ENCODE measurements at regions not wholly inside any gene's neighbourhood (a gene's known extent, or its start where the extent isn't known, plus 50 kb on each side); places are given as distances from the start of the nearest gene placed in this dataset.

DNA sequence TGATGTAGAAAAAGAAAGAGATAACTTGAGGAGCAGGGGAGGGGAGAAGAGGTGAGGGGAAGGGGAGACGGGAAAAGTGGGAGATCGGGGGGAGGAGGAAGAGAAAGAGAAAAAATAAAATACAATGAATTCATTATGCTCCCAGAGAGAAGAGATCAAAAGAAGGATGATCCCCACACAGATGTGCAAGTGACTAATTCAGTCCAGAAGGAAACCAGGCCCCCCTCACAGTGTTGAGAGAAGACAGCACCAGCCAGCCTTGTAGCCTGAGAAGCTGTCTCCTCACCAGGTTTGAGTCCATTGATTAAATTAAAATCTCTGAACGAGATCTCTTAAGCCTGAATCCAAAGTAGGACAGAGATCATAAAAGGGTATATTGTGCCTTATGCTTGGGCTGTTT lies 333.7 kb upstream of the NBEA start:
- Histone ChIP-seq H3K9me3 (ENCODE audit: control insufficient read depth in 4 of 4, low read length in 3 of 4) (no peaks in the 10 kb centered on the region), H3K9ac (ENCODE audit: low read depth in 1 of 2, low read length in 2 of 2) (no peak overlapping the region), H3K4me1 (ENCODE audit: control insufficient read depth in 4 of 4, insufficient read depth in 4 of 4, low read length in 3 of 4) (no peaks in the 10 kb centered on the region), H3K36me3 (ENCODE audit: control insufficient read depth in 4 of 4, insufficient read depth in 3 of 4, low read depth in 1 of 4, low read length in 3 of 4) (no peaks in the 10 kb centered on the region), H3K27me3 (ENCODE audit: control insufficient read depth in 4 of 4, insufficient read depth in 4 of 4, low read length in 3 of 4) (peaks cover 0 to 2% (median 0%) of the 10 kb centered on the region in 4 donors), H3K4me3 (ENCODE audit: low read depth in 1 of 3, low read length in 3 of 3) (no peak overlapping the region), H3K27ac (ENCODE audit: low read depth in 1 of 2, low read length in 2 of 2) (no peak overlapping the region)
- WGBS: 79% methylated on average over 3 of the region's 3 CpGs
- TF ChIP-seq, protein P1, sequence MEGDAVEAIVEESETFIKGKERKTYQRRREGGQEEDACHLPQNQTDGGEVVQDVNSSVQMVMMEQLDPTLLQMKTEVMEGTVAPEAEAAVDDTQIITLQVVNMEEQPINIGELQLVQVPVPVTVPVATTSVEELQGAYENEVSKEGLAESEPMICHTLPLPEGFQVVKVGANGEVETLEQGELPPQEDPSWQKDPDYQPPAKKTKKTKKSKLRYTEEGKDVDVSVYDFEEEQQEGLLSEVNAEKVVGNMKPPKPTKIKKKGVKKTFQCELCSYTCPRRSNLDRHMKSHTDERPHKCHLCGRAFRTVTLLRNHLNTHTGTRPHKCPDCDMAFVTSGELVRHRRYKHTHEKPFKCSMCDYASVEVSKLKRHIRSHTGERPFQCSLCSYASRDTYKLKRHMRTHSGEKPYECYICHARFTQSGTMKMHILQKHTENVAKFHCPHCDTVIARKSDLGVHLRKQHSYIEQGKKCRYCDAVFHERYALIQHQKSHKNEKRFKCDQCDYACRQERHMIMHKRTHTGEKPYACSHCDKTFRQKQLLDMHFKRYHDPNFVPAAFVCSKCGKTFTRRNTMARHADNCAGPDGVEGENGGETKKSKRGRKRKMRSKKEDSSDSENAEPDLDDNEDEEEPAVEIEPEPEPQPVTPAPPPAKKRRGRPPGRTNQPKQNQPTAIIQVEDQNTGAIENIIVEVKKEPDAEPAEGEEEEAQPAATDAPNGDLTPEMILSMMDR (IDR thresholded peaks at IDR 0.05; ENCODE audit: low read depth, low read length, missing input control): no peak
- TF ChIP-seq RAD21 (IDR thresholded peaks at IDR 0.05) (no peak), HNF4G (IDR thresholded peaks at IDR 0.05) (no peak), EGR1 (IDR thresholded peaks at IDR 0.05; ENCODE audit: low read depth in 2 of 2) (no peak), NR2F2 (IDR thresholded peaks at IDR 0.05) (no peak), TAF1 (conservative IDR thresholded peaks at IDR 0.05) (no peak), JUND (IDR thresholded peaks at IDR 0.05) (no peak)
- TF ChIP-seq, protein P2, sequence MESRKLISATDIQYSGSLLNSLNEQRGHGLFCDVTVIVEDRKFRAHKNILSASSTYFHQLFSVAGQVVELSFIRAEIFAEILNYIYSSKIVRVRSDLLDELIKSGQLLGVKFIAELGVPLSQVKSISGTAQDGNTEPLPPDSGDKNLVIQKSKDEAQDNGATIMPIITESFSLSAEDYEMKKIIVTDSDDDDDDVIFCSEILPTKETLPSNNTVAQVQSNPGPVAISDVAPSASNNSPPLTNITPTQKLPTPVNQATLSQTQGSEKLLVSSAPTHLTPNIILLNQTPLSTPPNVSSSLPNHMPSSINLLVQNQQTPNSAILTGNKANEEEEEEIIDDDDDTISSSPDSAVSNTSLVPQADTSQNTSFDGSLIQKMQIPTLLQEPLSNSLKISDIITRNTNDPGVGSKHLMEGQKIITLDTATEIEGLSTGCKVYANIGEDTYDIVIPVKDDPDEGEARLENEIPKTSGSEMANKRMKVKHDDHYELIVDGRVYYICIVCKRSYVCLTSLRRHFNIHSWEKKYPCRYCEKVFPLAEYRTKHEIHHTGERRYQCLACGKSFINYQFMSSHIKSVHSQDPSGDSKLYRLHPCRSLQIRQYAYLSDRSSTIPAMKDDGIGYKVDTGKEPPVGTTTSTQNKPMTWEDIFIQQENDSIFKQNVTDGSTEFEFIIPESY (IDR thresholded peaks at IDR 0.05): no peak
- DNase-seq (ENCODE audit: low spot score): no peak

GRCh38 chr13:34611671-34612070 lies 330.4 kb upstream of the NBEA start:
- H3K27me3 ChIP-seq (ENCODE audit: control insufficient read depth in 4 of 4, insufficient read depth in 4 of 4, low read length in 3 of 4): peaks cover 0 to 2% (median 0%) of the 10 kb centered on the region in 4 donors
- TF ChIP-seq RAD21 (IDR thresholded peaks at IDR 0.05) (no peak), HNF4G (IDR thresholded peaks at IDR 0.05) (no peak), YY1 (IDR thresholded peaks at IDR 0.05) (no peak), SP1 (IDR thresholded peaks at IDR 0.05) (no peak), JUND (IDR thresholded peaks at IDR 0.05) (no peak), EGR1 (IDR thresholded peaks at IDR 0.05; ENCODE audit: low read depth in 2 of 2) (no peak), FOXA2 (IDR thresholded peaks at IDR 0.05) (no peak), RXRA (IDR thresholded peaks at IDR 0.05) (no peak), FOXA1 (IDR thresholded peaks at IDR 0.05) (no peak)
- TF ChIP-seq, protein P3, sequence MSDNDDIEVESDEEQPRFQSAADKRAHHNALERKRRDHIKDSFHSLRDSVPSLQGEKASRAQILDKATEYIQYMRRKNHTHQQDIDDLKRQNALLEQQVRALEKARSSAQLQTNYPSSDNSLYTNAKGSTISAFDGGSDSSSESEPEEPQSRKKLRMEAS (IDR thresholded peaks at IDR 0.05): no peak
- TF ChIP-seq, protein P4, sequence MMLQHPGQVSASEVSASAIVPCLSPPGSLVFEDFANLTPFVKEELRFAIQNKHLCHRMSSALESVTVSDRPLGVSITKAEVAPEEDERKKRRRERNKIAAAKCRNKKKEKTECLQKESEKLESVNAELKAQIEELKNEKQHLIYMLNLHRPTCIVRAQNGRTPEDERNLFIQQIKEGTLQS (IDR thresholded peaks at IDR 0.05): no peak
- 87% methylated on average over 1 of the region's 1 CpG for WGBS
- H3K4me1 ChIP-seq (ENCODE audit: control insufficient read depth in 4 of 4, insufficient read depth in 4 of 4, low read length in 3 of 4): no peaks in the 10 kb centered on the region
- no peak overlapping the region for H3K27ac ChIP-seq (ENCODE audit: low read depth in 1 of 2, low read length in 2 of 2)
- H3K36me3 ChIP-seq (ENCODE audit: control insufficient read depth in 4 of 4, insufficient read depth in 3 of 4, low read depth in 1 of 4, low read length in 3 of 4): no peaks in the 10 kb centered on the region
- DNase-seq (ENCODE audit: low spot score): no peak
- H3K9ac ChIP-seq (ENCODE audit: low read depth in 1 of 2, low read length in 2 of 2): no peak overlapping the region
- H3K4me3 ChIP-seq (ENCODE audit: low read depth in 1 of 3, low read length in 3 of 3): no peak overlapping the region
- no peaks in the 10 kb centered on the region for H3K9me3 ChIP-seq (ENCODE audit: control insufficient read depth in 4 of 4, low read length in 3 of 4)

DNA sequence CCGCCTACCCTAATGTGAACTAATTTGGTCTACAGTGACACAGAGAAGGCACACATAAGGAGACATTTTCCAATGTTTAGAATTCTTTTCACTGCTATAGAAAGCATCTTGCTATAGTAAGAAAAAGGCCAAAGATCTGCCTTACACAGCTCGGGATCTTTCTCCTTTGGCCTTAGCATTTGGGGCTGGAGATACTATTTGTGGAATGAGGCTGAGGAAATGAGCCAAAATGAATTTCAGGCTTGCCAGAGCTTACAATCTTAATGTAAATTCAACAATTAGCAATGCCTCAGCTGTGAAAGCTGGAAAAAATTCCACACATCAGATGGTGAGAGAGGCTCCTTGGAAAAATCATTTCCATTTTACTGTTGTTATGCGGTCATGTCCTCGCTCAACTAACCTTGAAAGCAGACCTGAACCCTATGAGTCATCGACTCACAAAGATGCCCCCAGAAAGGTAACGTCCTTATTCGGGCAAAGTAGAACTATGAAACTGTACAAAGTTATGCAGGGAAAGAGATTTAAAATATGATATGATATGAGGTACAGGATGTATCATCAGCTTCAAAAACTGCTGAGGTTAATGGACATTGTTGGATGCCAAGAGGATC lies 324.5 kb upstream of the NBEA start:
- Histone ChIP-seq H3K4me1 (ENCODE audit: control insufficient read depth in 4 of 4, insufficient read depth in 4 of 4, low read length in 3 of 4) (no peaks in the 10 kb centered on the region), H3K4me3 (ENCODE audit: low read depth in 1 of 3, low read length in 3 of 3) (no peak overlapping the region), H3K27ac (ENCODE audit: low read depth in 1 of 2, low read length in 2 of 2) (no peak overlapping the region), H3K36me3 (ENCODE audit: control insufficient read depth in 4 of 4, insufficient read depth in 3 of 4, low read depth in 1 of 4, low read length in 3 of 4) (no peaks in the 10 kb centered on the region), H3K9ac (ENCODE audit: low read depth in 1 of 2, low read length in 2 of 2) (no peak overlapping the region), H3K27me3 (ENCODE audit: control insufficient read depth in 4 of 4, insufficient read depth in 4 of 4, low read length in 3 of 4) (no peaks in the 10 kb centered on the region), H3K9me3 (ENCODE audit: control insufficient read depth in 4 of 4, low read length in 3 of 4) (no peaks in the 10 kb centered on the region)
- WGBS: 81% methylated on average over 7 of the region's 7 CpGs
- no peak for DNase-seq (ENCODE audit: low spot score)
- TF ChIP-seq FOXA1 (IDR thresholded peaks at IDR 0.05) (no peak), HNF4G (IDR thresholded peaks at IDR 0.05) (no peak), JUND (IDR thresholded peaks at IDR 0.05) (no peak), SP1 (IDR thresholded peaks at IDR 0.05) (no peak), RAD21 (IDR thresholded peaks at IDR 0.05) (no peak), TAF1 (conservative IDR thresholded peaks at IDR 0.05) (no peak)
- TF ChIP-seq, protein P3 (IDR thresholded peaks at IDR 0.05): no peak
- TF ChIP-seq, protein P2 (IDR thresholded peaks at IDR 0.05): no peak
- TF ChIP-seq, protein P4 (IDR thresholded peaks at IDR 0.05): no peak
- TF ChIP-seq, protein P5, sequence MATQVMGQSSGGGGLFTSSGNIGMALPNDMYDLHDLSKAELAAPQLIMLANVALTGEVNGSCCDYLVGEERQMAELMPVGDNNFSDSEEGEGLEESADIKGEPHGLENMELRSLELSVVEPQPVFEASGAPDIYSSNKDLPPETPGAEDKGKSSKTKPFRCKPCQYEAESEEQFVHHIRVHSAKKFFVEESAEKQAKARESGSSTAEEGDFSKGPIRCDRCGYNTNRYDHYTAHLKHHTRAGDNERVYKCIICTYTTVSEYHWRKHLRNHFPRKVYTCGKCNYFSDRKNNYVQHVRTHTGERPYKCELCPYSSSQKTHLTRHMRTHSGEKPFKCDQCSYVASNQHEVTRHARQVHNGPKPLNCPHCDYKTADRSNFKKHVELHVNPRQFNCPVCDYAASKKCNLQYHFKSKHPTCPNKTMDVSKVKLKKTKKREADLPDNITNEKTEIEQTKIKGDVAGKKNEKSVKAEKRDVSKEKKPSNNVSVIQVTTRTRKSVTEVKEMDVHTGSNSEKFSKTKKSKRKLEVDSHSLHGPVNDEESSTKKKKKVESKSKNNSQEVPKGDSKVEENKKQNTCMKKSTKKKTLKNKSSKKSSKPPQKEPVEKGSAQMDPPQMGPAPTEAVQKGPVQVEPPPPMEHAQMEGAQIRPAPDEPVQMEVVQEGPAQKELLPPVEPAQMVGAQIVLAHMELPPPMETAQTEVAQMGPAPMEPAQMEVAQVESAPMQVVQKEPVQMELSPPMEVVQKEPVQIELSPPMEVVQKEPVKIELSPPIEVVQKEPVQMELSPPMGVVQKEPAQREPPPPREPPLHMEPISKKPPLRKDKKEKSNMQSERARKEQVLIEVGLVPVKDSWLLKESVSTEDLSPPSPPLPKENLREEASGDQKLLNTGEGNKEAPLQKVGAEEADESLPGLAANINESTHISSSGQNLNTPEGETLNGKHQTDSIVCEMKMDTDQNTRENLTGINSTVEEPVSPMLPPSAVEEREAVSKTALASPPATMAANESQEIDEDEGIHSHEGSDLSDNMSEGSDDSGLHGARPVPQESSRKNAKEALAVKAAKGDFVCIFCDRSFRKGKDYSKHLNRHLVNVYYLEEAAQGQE (IDR thresholded peaks at IDR 0.05): no peak

All from liver (tissue), 8 donors.